ENCODE measurements at regions not wholly inside any gene's neighbourhood (a gene's known extent, or its start where the extent isn't known, plus 50 kb on each side); places are given as distances from the start of the nearest gene placed in this dataset.

GRCh38 chr17:5783269-5783668, 199.0 kb upstream of the NLRP1 start:
- Histone ChIP-seq H2AFZ (replicated peaks; ENCODE audit: low read length, poor library complexity) (no peak overlapping the region), H4K20me1 (ENCODE audit: insufficient read depth, low read length) (no peaks in the 10 kb centered on the region), H3K9ac (ENCODE audit: low read depth, low read length) (no peak overlapping the region), H2AK9ac (replicated peaks; ENCODE audit: low read depth, low read length, poor library complexity) (no peak overlapping the region), H3K9me1 (ENCODE audit: insufficient read depth, low read length) (peaks cover 2% of the 10 kb centered on the region; the same call in 1 of the 2 replicates), H2AK5ac (ENCODE audit: low read depth, low read length) (no peak overlapping the region), H3K23ac (ENCODE audit: low read depth, low read length) (no peak overlapping the region), H3K4me2 (ENCODE audit: low read depth, low read length) (no peak overlapping the region), H3K4me3 (ENCODE audit: insufficient read depth, low read depth, low read length) (no peak overlapping the region), H2BK15ac (ENCODE audit: low read depth, low read length) (no peak overlapping the region), H3K4me1 (ENCODE audit: control insufficient read depth, insufficient read depth, low read length) (peaks cover 7% of the 10 kb centered on the region; the same call in 1 of the 2 replicates), H3K36me3 (ENCODE audit: control insufficient read depth, insufficient read depth, low read length) (no peaks in the 10 kb centered on the region), H3K18ac (ENCODE audit: low read depth, low read length) (no peak overlapping the region), H2BK120ac (ENCODE audit: low read depth, low read length) (no peak overlapping the region), H4K91ac (ENCODE audit: insufficient read depth, low read depth, low read length) (no peak overlapping the region), H3K4ac (ENCODE audit: low read depth, low read length) (no peak overlapping the region), H4K8ac (ENCODE audit: low read depth in 2 of 2, low read length in 2 of 2) (no peak overlapping the region), H3K27ac (ENCODE audit: insufficient read depth, low read length) (no peak overlapping the region), H4K5ac (ENCODE audit: low read depth, low read length) (no peak overlapping the region), H2BK5ac (ENCODE audit: low read depth, low read length, poor library complexity, severe bottlenecking) (no peak overlapping the region), H3K9me3 (ENCODE audit: control insufficient read depth, insufficient read depth, low read length) (peaks cover 4% of the 10 kb centered on the region; the same call in 1 of the 2 replicates), H2BK20ac (ENCODE audit: low read depth, low read length) (no peak overlapping the region), H3K27me3 (ENCODE audit: control insufficient read depth, insufficient read depth, low read length) (no peaks in the 10 kb centered on the region), H3K79me1 (ENCODE audit: low read depth in 1 of 2, low read length in 2 of 2) (no peaks in the 10 kb centered on the region), H3K14ac (replicated peaks; ENCODE audit: low read depth, low read length) (no peak overlapping the region), H3K56ac (ENCODE audit: extremely low read depth, insufficient read depth, low read length) (no peak overlapping the region)
- ChIA-PET POLR2A (ENCODE audit: unreplicated experiment) (no interaction called here), CTCF (no interaction called here)
- no peak for ATAC-seq (ENCODE audit: low read depth)
- no peak for TF ChIP-seq MAZ (IDR thresholded peaks at IDR 0.05; ENCODE audit: borderline replicate concordance, low read depth, low read length)
- TF ChIP-seq NFE2L2 (IDR thresholded peaks at IDR 0.05; ENCODE audit: low read depth, low read length): no peak
- TF ChIP-seq USF2 (IDR thresholded peaks at IDR 0.05; ENCODE audit: low read depth, low read length): no peak
- TF ChIP-seq MAFK (IDR thresholded peaks at IDR 0.05; ENCODE audit: low read depth, low read length): no peak
- no peak for TF ChIP-seq CTCF (conservative IDR thresholded peaks at IDR 0.05; ENCODE audit: low read depth, low read length)
- no CpG with 5 or more reads among the region's 4 CpGs for WGBS, 2 experiments (ENCODE audit: extremely low coverage in 2 of 2, insufficient read length in 1 of 2)
- no TSS peak for BruUV-seq (replicated peaks)
- dilution Hi-C loops (cut with HindIII; ENCODE audit: low sequenced_read_pairs, unreplicated experiment) (no loop called here), intact Hi-C loops (cut with micrococcal nuclease) (no loop called here), in situ Hi-C loops (cut with MboI; ENCODE audit: low sequenced_read_pairs) (no loop called here)
- no peak for DNase-seq
